Keratinocyte (primary cell): ENCODE measurements at regions not wholly inside any gene's neighbourhood (a gene's known extent, or its start where the extent isn't known, plus 50 kb on each side); places are given as distances from the start of the nearest gene placed in this dataset.

ENCODE experiments used
- DNase-seq: peaks from one replicate; pipeline ENCODE4 v3.0.0-alpha.2; 2011; ENCODE audit warnings: low read depth, missing footprints, low spot score
- FAIRE-seq: peaks from 2 replicates; lab custom pipeline; 2011; peaks lifted over from hg19 to GRCh38; lab: Jason Lieb, UNC
- H2AFZ ChIP-seq: 2 replicates; pipeline ENCODE4 v1.6.0; 2012; ENCODE audit warnings: low read length, control low read depth, inconsistent platforms; ENCODE audit not compliant: control insufficient read depth
- H3K27ac ChIP-seq: 2 replicates; pipeline ENCODE4 v1.5.1; 2011; ENCODE audit warnings: low read length; ENCODE audit not compliant: control insufficient read depth, insufficient read depth
- H3K27me3 ChIP-seq: 3 replicates; pipeline ENCODE4 v1.6.0; 2011; ENCODE audit warnings: low read length; ENCODE audit not compliant: control insufficient read depth, insufficient read depth; ENCODE audit errors: extremely low read depth
- H3K36me3 ChIP-seq, 2 experiments: 2 replicates in 1 of 2; 3 replicates in 1 of 2; pipeline ENCODE4 v1.5.1; 2011; ENCODE audit warnings: low read length in 2 of 2, mild to moderate bottlenecking in 1 of 2; ENCODE audit not compliant: control insufficient read depth in 2 of 2, insufficient read depth in 2 of 2; ENCODE audit errors: extremely low read depth in 1 of 2
- H3K4me1 ChIP-seq: 3 replicates; pipeline ENCODE4 v1.5.1; 2011; ENCODE audit warnings: low read length; ENCODE audit not compliant: control insufficient read depth, insufficient read depth; ENCODE audit errors: extremely low read depth
- H3K4me2 ChIP-seq: 3 replicates; pipeline ENCODE4 v1.6.0; 2011; ENCODE audit warnings: low read depth, low read length; ENCODE audit not compliant: control insufficient read depth, insufficient read depth; ENCODE audit errors: extremely low read depth
- H3K4me3 ChIP-seq, 3 experiments: fragments of 200-600 bp in 1 of 3; sonication (generic) in 1 of 3; 2 replicates in 2 of 3; 3 replicates in 1 of 3; pipeline ENCODE4 v1.5.1; 2011 to 2016; ENCODE audit warnings: low read length in 3 of 3, mild to moderate bottlenecking in 3 of 3, control low read depth in 2 of 3, inconsistent platforms in 1 of 3, low read depth in 1 of 3, mixed read lengths in 1 of 3, mixed run types in 1 of 3, moderate library complexity in 1 of 3; ENCODE audit not compliant: control insufficient read depth in 2 of 3, insufficient read depth in 2 of 3; ENCODE audit errors: extremely low read depth in 1 of 3
- H3K79me2 ChIP-seq: 2 replicates; pipeline ENCODE4 v1.6.0; 2012; ENCODE audit warnings: low read length; ENCODE audit not compliant: control insufficient read depth, insufficient read depth
- H3K9ac ChIP-seq: 3 replicates; pipeline ENCODE4 v1.6.0; 2011; ENCODE audit warnings: low read length; ENCODE audit not compliant: control insufficient read depth, insufficient read depth; ENCODE audit errors: extremely low read depth
- H3K9me1 ChIP-seq: 3 replicates; pipeline ENCODE4 v1.6.0; 2011; ENCODE audit warnings: low read length; ENCODE audit not compliant: control insufficient read depth, insufficient read depth; ENCODE audit errors: extremely low read depth
- H3K9me3 ChIP-seq: 2 replicates; pipeline ENCODE4 v1.5.1; 2012; ENCODE audit warnings: low read depth, low read length; ENCODE audit not compliant: control insufficient read depth
- H4K20me1 ChIP-seq: 3 replicates; pipeline ENCODE4 v1.6.0; 2011; ENCODE audit warnings: low read length; ENCODE audit not compliant: control insufficient read depth, insufficient read depth; ENCODE audit errors: extremely low read depth
- EZH2 ChIP-seq: IDR thresholded peaks from one replicate; pipeline ENCODE4 v1.6.1; 2012; ENCODE audit warnings: inconsistent platforms, mild to moderate bottlenecking, low read length, moderate library complexity
- dilution Hi-C: fragments of 300-500 bp; cut with MboI; formaldehyde crosslinking; loops from one replicate; pipeline ENCODE4 v1.7.0; 2020; ENCODE audit warnings: low sequenced_read_pairs; ENCODE audit not compliant: extremely low pct_ligation_motif_present
- TF ChIP-seq, protein P1 (sequence below), 3 experiments: IDR thresholded peaks in 1 of 3; conservative IDR thresholded peaks in 1 of 3; optimal IDR thresholded peaks in 1 of 3; 2 replicates in 2 of 3; 3 replicates in 1 of 3; pipeline versions ENCODE3 to v1.5.1; 2011; ENCODE audit warnings: low read length in 3 of 3, mild to moderate bottlenecking in 3 of 3, moderate library complexity in 2 of 3, control low read depth in 1 of 3, inconsistent platforms in 1 of 3; ENCODE audit not compliant: insufficient read depth in 2 of 3; ENCODE audit errors: extremely low read depth in 1 of 3

DNA sequence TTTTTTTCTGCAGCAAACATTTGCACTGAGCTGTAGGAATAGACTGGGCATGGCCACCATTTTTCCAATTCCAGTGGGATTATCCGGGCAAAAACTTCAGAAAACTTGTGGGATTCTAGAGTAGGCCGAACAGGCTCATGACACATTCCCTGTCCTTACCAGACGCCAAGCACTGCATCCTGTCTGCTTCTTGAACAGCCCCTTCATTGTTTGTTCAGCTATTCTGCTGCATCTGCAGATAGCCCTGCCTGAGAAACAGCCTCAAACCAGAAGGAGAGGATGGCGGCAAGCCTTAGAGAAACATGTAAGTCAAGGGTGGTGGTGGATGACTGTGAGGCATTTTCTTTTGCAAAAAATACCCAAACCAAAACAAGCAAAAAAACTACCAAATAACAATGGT, 111.8 kb upstream of the NTRK2 start:
- TF ChIP-seq, protein P1, sequence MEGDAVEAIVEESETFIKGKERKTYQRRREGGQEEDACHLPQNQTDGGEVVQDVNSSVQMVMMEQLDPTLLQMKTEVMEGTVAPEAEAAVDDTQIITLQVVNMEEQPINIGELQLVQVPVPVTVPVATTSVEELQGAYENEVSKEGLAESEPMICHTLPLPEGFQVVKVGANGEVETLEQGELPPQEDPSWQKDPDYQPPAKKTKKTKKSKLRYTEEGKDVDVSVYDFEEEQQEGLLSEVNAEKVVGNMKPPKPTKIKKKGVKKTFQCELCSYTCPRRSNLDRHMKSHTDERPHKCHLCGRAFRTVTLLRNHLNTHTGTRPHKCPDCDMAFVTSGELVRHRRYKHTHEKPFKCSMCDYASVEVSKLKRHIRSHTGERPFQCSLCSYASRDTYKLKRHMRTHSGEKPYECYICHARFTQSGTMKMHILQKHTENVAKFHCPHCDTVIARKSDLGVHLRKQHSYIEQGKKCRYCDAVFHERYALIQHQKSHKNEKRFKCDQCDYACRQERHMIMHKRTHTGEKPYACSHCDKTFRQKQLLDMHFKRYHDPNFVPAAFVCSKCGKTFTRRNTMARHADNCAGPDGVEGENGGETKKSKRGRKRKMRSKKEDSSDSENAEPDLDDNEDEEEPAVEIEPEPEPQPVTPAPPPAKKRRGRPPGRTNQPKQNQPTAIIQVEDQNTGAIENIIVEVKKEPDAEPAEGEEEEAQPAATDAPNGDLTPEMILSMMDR (optimal IDR thresholded peaks at IDR 0.05 in 1 of 3, IDR thresholded peaks at IDR 0.05 in 1 of 3, conservative IDR thresholded peaks at IDR 0.05 in 1 of 3; ENCODE audit: extremely low read depth in 1 of 3, insufficient read depth in 2 of 3, low read length in 3 of 3), result no peak
- no peak for TF ChIP-seq EZH2
- dilution Hi-C loops, result no loop called here
- H3K4me1 ChIP-seq, result peaks cover 6% of the 10 kb centered on the region
- no peaks in the 10 kb centered on the region for H4K20me1 ChIP-seq
- no peaks in the 10 kb centered on the region for H3K9me1 ChIP-seq
- H3K4me2 ChIP-seq, result no peak overlapping the region
- H3K79me2 ChIP-seq, result no peaks in the 10 kb centered on the region
- no peaks in the 10 kb centered on the region for H3K27me3 ChIP-seq
- no peak overlapping the region for H3K4me3 ChIP-seq
- DNase-seq, result no peak
- no peak overlapping the region for H3K27ac ChIP-seq
- FAIRE-seq, result no peak
- H3K9ac ChIP-seq, result no peak overlapping the region
- H3K9me3 ChIP-seq, result no peaks in the 10 kb centered on the region
- H3K36me3 ChIP-seq, result no peaks in the 10 kb centered on the region
- no peak overlapping the region for H2AFZ ChIP-seq

DNA sequence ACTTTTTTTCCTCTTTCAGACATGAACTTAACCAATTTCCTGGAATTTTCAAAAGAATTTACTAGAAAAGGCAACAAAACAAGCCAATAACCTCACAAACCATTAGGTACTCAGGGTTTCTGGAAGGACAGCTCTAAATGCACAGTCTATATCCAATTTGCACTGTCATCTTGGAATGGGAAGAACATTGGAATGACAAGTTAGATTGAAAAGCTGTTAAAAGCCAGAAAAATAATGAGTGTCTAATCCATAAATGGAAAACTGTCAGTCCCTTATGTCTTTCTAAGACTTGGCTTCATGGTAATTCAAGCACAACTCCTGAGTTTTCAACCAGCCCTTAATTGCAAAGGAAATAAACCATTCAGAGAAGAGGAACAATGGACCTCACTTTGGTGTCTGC, 105.8 kb upstream of the NTRK2 start:
- FAIRE-seq, result no peak
- Histone ChIP-seq H3K4me3 (no peak overlapping the region), H3K9me1 (no peaks in the 10 kb centered on the region), H3K36me3 (no peaks in the 10 kb centered on the region), H3K9me3 (no peaks in the 10 kb centered on the region), H4K20me1 (no peaks in the 10 kb centered on the region), H2AFZ (no peak overlapping the region), H3K4me2 (no peak overlapping the region), H3K27me3 (no peaks in the 10 kb centered on the region), H3K79me2 (no peaks in the 10 kb centered on the region), H3K9ac (no peak overlapping the region), H3K27ac (no peak overlapping the region), H3K4me1 (no peaks in the 10 kb centered on the region)
- TF ChIP-seq, protein P1 (optimal IDR thresholded peaks at IDR 0.05 in 1 of 3, IDR thresholded peaks at IDR 0.05 in 1 of 3, conservative IDR thresholded peaks at IDR 0.05 in 1 of 3; ENCODE audit: extremely low read depth in 1 of 3, insufficient read depth in 2 of 3, low read length in 3 of 3), result no peak
- no peak for TF ChIP-seq EZH2
- dilution Hi-C loops, result no loop called here
- DNase-seq, result no peak
